CD4-positive, CD25-positive, alpha-beta regulatory T cell (primary cell): ENCODE measurements at regions not wholly inside any gene's neighbourhood (a gene's known extent, or its start where the extent isn't known, plus 50 kb on each side); places are given as distances from the start of the nearest gene placed in this dataset.

Source experiments
- ATAC-seq, 2 donors: fragments of 150-1000 bp; cut with Tn5 transposase; one replicate each; pipeline ENCODE4 v1.10.0; 2021; ENCODE audit warnings: low read depth in 2 of 2, moderate number of reproducible peaks in 2 of 2, moderate library complexity in 1 of 2
- DNase-seq, 3 donors: peaks; one replicate each; pipeline versions ENCODE4 v3.0.0 to v3.0.0-alpha.2; 2012 to 2022; ENCODE audit warnings: mixed read lengths in 1 of 3
- H3K27ac ChIP-seq: one replicate; pipeline ENCODE4 v1.7.0; 2013; ENCODE audit warnings: mild to moderate bottlenecking, low read length; ENCODE audit not compliant: insufficient read depth, poor library complexity, severe bottlenecking
- H3K27me3 ChIP-seq: one replicate; pipeline ENCODE4 v1.7.0; 2013; ENCODE audit warnings: low read length; ENCODE audit not compliant: control insufficient read depth, insufficient read depth
- H3K36me3 ChIP-seq: one replicate; pipeline ENCODE4 v1.7.0; 2013; ENCODE audit warnings: mild to moderate bottlenecking, low read length, moderate library complexity; ENCODE audit not compliant: control insufficient read depth, insufficient read depth
- H3K4me1 ChIP-seq: 2 replicates; pipeline ENCODE4 v1.7.0; 2013; ENCODE audit warnings: mild to moderate bottlenecking, low read length; ENCODE audit not compliant: insufficient read depth, control insufficient read depth, poor library complexity, severe bottlenecking
- H3K4me3 ChIP-seq: one replicate; pipeline ENCODE4 v1.7.0; 2013; ENCODE audit warnings: low read depth, mild to moderate bottlenecking, low read length, moderate library complexity
- H3K9me3 ChIP-seq, 2 experiments: 1 replicate in 1 of 2; 2 replicates in 1 of 2; pipeline ENCODE4 v1.7.0; 2013; ENCODE audit warnings: low read length in 2 of 2, mild to moderate bottlenecking in 1 of 2, moderate library complexity in 1 of 2; ENCODE audit not compliant: control insufficient read depth in 2 of 2
- H3K27ac Mint-ChIP-seq, 3 donors: one replicate each; pipeline ENCODE4 v1.8.0; 2020 to 2022; ENCODE audit warnings: mild to moderate bottlenecking in 3 of 3, mixed read lengths in 3 of 3, moderate library complexity in 2 of 3
- H3K27me3 Mint-ChIP-seq: one replicate; pipeline ENCODE4 v1.8.0; 2022; ENCODE audit warnings: mild to moderate bottlenecking, mixed read lengths
- H3K36me3 Mint-ChIP-seq: one replicate; pipeline ENCODE4 v1.8.0; 2020; ENCODE audit warnings: mixed read lengths
- H3K4me1 Mint-ChIP-seq, 4 donors: one replicate each; pipeline ENCODE4 v1.8.0; 2020 to 2022; ENCODE audit warnings: mixed read lengths in 4 of 4, mild to moderate bottlenecking in 1 of 4
- H3K4me3 Mint-ChIP-seq, 4 donors: one replicate each; pipeline ENCODE4 v1.8.0; 2020 to 2022; ENCODE audit warnings: mild to moderate bottlenecking in 4 of 4, mixed read lengths in 4 of 4, moderate library complexity in 3 of 4
- H3K9me3 Mint-ChIP-seq, 7 donors: one replicate each; pipeline ENCODE4 v1.8.0; 2020 to 2022; ENCODE audit warnings: mixed read lengths in 7 of 7, mild to moderate bottlenecking in 3 of 7, moderate library complexity in 2 of 7

DNA sequence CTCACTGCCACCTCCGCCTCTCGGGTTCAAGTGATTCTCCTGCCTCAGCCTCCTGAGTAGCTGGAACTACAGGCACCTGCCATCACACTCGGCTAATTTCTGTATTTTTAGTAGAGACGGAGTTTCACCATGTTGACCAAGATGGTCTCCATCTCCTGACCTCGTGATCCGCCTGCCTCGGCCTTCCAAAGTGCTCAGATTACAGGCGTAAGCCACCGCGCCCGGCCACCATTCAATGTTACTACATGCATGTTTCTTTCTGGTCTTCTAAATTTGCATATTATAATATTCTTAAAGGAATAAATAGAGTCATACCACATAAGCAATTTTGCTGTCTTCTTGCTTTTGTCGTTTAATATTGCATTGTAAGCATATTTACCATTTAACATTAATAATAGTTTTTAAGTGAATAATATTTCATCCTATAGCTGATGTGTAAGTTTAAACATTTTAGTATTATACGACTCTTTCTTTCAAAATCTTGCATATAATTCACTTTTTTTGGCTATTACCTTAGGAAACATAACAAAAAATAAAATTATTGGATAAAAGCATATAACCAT, 1270.4 kb downstream of the ADGRL3 start:
- DNase-seq: no peak
- Mint-ChIP-seq H3K4me3 (no peak overlapping the region), H3K9me3 (peaks cover 0 to 23% (median 7%) of the 10 kb centered on the region in 7 donors), H3K27ac (no peak overlapping the region), H3K27me3 (no peaks in the 10 kb centered on the region), H3K4me1 (no peaks in the 10 kb centered on the region), H3K36me3 (no peaks in the 10 kb centered on the region)
- Histone ChIP-seq H3K27me3 (no peaks in the 10 kb centered on the region), H3K9me3 (peaks cover 0 to 4% of the 10 kb centered on the region in 2 experiments), H3K4me3 (no peak overlapping the region), H3K4me1 (no peaks in the 10 kb centered on the region), H3K36me3 (no peaks in the 10 kb centered on the region), H3K27ac (no peak overlapping the region)
- no peak for ATAC-seq

DNA sequence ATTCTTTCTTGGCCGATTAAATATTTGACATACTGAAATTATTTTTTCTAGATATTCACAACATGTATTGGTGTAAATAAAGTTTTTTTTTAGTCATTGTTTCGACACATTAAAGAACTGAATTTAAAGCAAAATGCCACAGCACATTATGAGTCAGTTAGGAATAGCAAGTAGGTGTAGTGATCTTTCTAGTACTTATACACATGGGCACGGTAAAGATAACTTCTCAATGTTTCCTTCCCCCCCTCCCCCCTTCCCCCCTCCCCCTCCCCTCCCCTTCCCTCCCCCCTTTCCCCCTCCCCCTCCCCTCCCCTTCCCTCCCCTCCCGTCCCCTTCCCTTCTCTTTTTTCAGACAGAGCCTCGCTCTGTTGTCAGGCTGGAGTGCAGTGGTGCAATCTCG, 1269.9 kb downstream of the ADGRL3 start:
- Mint-ChIP-seq H3K4me1 (no peaks in the 10 kb centered on the region), H3K27ac (no peak overlapping the region), H3K27me3 (no peaks in the 10 kb centered on the region), H3K36me3 (no peaks in the 10 kb centered on the region), H3K9me3 (peaks cover 0 to 23% (median 7%) of the 10 kb centered on the region in 7 donors), H3K4me3 (no peak overlapping the region)
- Histone ChIP-seq H3K4me1 (no peaks in the 10 kb centered on the region), H3K4me3 (no peak overlapping the region), H3K27ac (no peak overlapping the region), H3K36me3 (no peaks in the 10 kb centered on the region), H3K27me3 (no peaks in the 10 kb centered on the region), H3K9me3 (peaks cover 0 to 4% of the 10 kb centered on the region in 2 experiments)
- ATAC-seq (no peak), DNase-seq (no peak)

DNA sequence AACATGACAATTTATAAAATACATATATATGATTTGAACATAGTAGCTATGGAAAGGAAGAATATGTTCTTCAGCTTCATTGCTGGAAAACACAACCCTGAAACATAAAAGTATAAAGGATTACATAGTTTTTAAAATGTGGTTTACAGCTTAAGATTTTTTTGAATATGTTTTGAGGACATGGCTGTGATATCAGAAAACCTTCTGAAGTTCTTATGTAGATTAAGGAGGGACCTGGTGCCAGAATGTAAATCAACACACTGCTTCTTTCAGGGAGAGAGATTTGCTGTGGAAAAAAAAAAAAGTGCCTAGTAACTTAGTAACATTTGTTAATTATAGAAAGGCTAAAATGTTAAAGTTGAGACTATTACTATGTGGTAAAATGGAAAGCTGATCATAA, 1261.8 kb downstream of the ADGRL3 start:
- Mint-ChIP-seq H3K4me1 (no peaks in the 10 kb centered on the region), H3K4me3 (no peak overlapping the region)
- no peak for DNase-seq

DNA sequence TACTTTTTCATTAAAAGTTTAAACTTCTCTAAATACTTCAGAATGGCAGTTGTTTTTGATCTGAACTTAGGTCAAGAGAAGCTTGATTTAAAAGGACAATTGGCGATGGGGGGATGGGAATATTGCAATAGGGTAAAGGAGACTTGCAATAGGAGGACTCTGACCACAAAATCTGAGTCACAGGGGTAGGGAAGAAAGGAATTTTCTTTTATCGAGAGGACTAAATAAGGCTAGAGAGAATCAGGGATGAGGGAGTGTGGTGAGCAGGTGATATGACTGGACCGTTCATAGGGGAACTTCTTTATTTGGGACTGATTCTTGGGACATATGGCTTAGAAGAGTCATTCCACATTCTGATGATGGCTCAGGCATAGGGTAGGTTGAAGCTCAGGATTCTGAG, 1260.2 kb downstream of the ADGRL3 start:
- H3K27ac Mint-ChIP-seq: no peak overlapping the region
- Histone ChIP-seq H3K9me3 (peaks cover 0 to 8% of the 10 kb centered on the region in 2 experiments), H3K27ac (no peak overlapping the region), H3K36me3 (no peaks in the 10 kb centered on the region), H3K27me3 (no peaks in the 10 kb centered on the region), H3K4me3 (no peak overlapping the region), H3K4me1 (no peaks in the 10 kb centered on the region)
- no peak overlapping the region for H3K4me3 Mint-ChIP-seq
- H3K4me1 Mint-ChIP-seq: no peaks in the 10 kb centered on the region
- H3K9me3 Mint-ChIP-seq: peaks cover 0 to 19% (median 8%) of the 10 kb centered on the region in 7 donors
- H3K36me3 Mint-ChIP-seq: no peaks in the 10 kb centered on the region
- ATAC-seq: no peak
- no peak for DNase-seq
- H3K27me3 Mint-ChIP-seq: no peaks in the 10 kb centered on the region

More for the DNA sequence above, 1261.8 kb downstream of the ADGRL3 start:
- no peaks in the 10 kb centered on the region for H3K27me3 ChIP-seq
- no peaks in the 10 kb centered on the region for H3K27me3 Mint-ChIP-seq
- H3K36me3 Mint-ChIP-seq: no peaks in the 10 kb centered on the region
- peaks cover 0 to 7% of the 10 kb centered on the region in 2 experiments for H3K9me3 ChIP-seq
- H3K27ac Mint-ChIP-seq: no peak overlapping the region
- H3K36me3 ChIP-seq: no peaks in the 10 kb centered on the region
- H3K4me3 ChIP-seq: no peak overlapping the region
- ATAC-seq: no peak
- no peaks in the 10 kb centered on the region for H3K4me1 ChIP-seq
- H3K9me3 Mint-ChIP-seq: peaks cover 2 to 19% (median 6%) of the 10 kb centered on the region in 7 donors
- H3K27ac ChIP-seq: no peak overlapping the region

DNA sequence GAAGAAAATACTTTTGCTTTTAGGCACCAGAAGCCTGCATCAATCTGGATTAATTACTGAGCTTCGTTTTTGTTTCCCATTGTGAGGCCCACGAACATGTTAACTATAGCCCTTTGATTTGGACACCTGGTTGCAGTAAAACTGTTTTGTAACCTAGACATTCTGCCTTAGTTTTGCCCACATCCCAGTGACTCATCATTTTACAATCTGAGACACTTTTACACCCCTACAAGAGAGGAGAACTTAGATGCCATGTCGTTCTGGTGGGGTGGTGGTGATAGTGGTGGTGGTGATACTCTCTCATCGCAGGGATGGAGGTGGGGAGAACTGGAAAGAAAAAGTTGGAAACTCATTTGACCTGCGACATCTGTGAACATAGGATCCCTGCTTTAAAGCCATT, 1257.2 kb downstream of the ADGRL3 start:
- peaks cover 0 to 19% (median 10%) of the 10 kb centered on the region in 7 donors for H3K9me3 Mint-ChIP-seq
- Histone ChIP-seq H3K9me3 (peaks cover 0 to 7% of the 10 kb centered on the region in 2 experiments), H3K4me3 (no peak overlapping the region), H3K27ac (no peak overlapping the region), H3K27me3 (no peaks in the 10 kb centered on the region), H3K36me3 (no peaks in the 10 kb centered on the region), H3K4me1 (no peaks in the 10 kb centered on the region)
- H3K4me1 Mint-ChIP-seq: no peaks in the 10 kb centered on the region
- DNase-seq (no peak), ATAC-seq (no peak)
- no peaks in the 10 kb centered on the region for H3K27me3 Mint-ChIP-seq
- H3K27ac Mint-ChIP-seq: no peak overlapping the region
- no peaks in the 10 kb centered on the region for H3K36me3 Mint-ChIP-seq
- H3K4me3 Mint-ChIP-seq: no peak overlapping the region

DNA sequence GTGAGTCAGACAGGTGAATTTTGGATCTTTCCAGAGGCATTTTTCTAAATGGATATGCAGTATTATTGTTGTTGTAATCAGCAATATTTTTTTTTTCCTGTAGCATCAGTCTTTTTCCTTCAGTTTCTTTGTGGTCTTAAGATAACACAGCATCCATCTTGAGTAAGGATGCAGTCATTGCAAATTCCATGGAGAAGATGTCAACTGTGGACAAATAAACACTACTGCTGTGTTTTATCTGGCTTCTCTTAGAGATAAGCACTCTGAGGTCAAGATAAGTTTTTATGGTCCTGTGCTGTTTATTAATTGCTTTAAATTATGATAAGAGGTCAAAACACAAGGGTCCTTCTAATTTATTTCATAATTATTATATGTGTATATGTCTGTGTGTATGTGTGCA, 1255.7 kb downstream of the ADGRL3 start:
- H3K36me3 Mint-ChIP-seq: no peaks in the 10 kb centered on the region
- peaks cover 0 to 7% of the 10 kb centered on the region in 2 experiments for H3K9me3 ChIP-seq
- DNase-seq (no peak), ATAC-seq (no peak)
- no peaks in the 10 kb centered on the region for H3K27me3 ChIP-seq
- H3K27me3 Mint-ChIP-seq: no peaks in the 10 kb centered on the region
- H3K27ac Mint-ChIP-seq: no peak overlapping the region
- no peak overlapping the region for H3K4me3 ChIP-seq
- H3K4me3 Mint-ChIP-seq: no peak overlapping the region
- peaks cover 0 to 17% (median 10%) of the 10 kb centered on the region in 7 donors for H3K9me3 Mint-ChIP-seq
- H3K4me1 ChIP-seq: no peaks in the 10 kb centered on the region
- H3K27ac ChIP-seq: no peak overlapping the region
- no peaks in the 10 kb centered on the region for H3K4me1 Mint-ChIP-seq
- no peaks in the 10 kb centered on the region for H3K36me3 ChIP-seq

DNA sequence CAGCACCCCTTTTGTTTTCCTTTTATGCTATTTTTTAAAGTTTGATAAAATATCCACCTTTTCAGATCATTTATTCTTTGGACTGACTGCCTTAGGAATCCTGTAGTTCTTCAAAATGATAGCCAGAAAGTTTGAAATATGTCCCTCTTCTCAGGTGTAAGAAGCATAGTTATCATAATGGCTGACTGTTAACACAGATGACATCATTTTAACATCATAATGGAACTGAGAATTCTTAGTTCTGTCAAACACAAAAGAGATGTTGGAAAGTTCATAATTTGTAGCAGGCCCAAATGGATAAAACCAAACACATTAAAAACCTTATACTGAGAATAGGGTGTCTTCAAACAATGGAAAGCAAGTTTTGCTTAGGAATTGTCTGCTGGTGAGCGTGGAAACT, 1254.4 kb downstream of the ADGRL3 start:
- ATAC-seq (no peak), DNase-seq (no peak)
- H3K9me3 ChIP-seq: peaks cover 0 to 3% of the 10 kb centered on the region in 2 experiments
- H3K27me3 Mint-ChIP-seq: no peaks in the 10 kb centered on the region
- no peaks in the 10 kb centered on the region for H3K36me3 ChIP-seq
- H3K4me1 ChIP-seq: no peaks in the 10 kb centered on the region
- H3K4me3 ChIP-seq: no peak overlapping the region
- H3K27me3 ChIP-seq: no peaks in the 10 kb centered on the region
- H3K36me3 Mint-ChIP-seq: no peaks in the 10 kb centered on the region
- peaks cover 0 to 10% (median 7%) of the 10 kb centered on the region in 7 donors for H3K9me3 Mint-ChIP-seq
- H3K4me1 Mint-ChIP-seq: no peaks in the 10 kb centered on the region
- no peak overlapping the region for H3K4me3 Mint-ChIP-seq
- H3K27ac Mint-ChIP-seq: no peak overlapping the region
- no peak overlapping the region for H3K27ac ChIP-seq

DNA sequence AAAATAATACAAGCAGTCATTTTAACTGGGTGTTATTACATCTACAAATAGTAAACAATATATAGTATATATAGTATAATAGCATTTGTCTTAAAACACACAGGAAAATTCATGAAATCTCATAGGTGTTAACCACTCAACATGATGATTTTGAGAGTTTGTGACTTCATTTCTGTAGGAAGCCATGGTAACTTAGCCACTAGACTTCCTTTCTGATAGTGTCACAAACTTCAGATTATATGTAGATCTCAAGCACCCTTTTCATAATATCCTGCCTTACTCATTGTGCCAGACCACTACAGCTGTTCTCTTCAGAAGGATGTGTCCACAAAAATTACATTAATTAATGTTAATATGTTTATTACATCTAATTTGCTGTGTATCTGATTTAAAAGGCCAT, 1250.6 kb downstream of the ADGRL3 start:
- Mint-ChIP-seq H3K4me3 (no peak overlapping the region), H3K36me3 (no peaks in the 10 kb centered on the region), H3K27ac (no peak overlapping the region), H3K4me1 (no peaks in the 10 kb centered on the region), H3K9me3 (peaks cover 0 to 11% (median 5%) of the 10 kb centered on the region in 7 donors), H3K27me3 (no peaks in the 10 kb centered on the region)
- Histone ChIP-seq H3K4me1 (no peaks in the 10 kb centered on the region), H3K27me3 (no peaks in the 10 kb centered on the region), H3K4me3 (no peak overlapping the region), H3K36me3 (no peaks in the 10 kb centered on the region), H3K27ac (no peak overlapping the region), H3K9me3 (no peaks in the 10 kb centered on the region)
- no peak for DNase-seq
- ATAC-seq: no peak
